ENCODE measurements at regions not wholly inside any gene's neighbourhood (a gene's known extent, or its start where the extent isn't known, plus 50 kb on each side); places are given as distances from the start of the nearest gene placed in this dataset.

DNA sequence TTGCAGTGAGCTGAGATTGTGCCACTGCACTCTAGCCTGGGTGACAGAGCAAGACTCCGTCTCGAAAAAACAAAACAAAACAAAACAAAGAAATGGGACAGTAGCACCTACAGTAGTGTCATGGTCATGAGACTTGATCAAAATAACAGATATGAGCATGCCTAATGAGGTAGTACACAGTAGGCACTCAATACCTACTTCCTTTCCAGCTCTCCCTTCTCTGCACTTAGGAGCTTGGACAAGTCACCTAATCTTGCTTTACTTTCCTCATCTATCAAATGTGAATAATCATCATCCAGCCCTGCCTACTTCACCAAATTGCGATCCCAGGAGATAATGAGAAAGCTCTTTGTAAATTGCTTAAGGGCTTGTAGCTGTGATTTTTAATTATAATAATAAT, 55.4 kb upstream of the EPB41L1 start:
- TF ChIP-seq POLR2AphosphoS5 (IDR thresholded peaks at IDR 0.05; ENCODE audit: low read depth, low read length) (no peak), TAF1 (IDR thresholded peaks at IDR 0.05; ENCODE audit: low read depth, low read length) (no peak), PAX5 (IDR thresholded peaks at IDR 0.05; ENCODE audit: insufficient read depth, low read length, severe bottlenecking) (no peak), POLR2A (IDR thresholded peaks at IDR 0.05; ENCODE audit: low read depth, low read length) (no peak)

Data from GM12891 (cell line).